ENCODE measurements at regions not wholly inside any gene's neighbourhood (a gene's known extent, or its start where the extent isn't known, plus 50 kb on each side); places are given as distances from the start of the nearest gene placed in this dataset.
A peak's percentile ranks its signal among the peaks of the same experiment; 100 is the strongest.

DNA sequence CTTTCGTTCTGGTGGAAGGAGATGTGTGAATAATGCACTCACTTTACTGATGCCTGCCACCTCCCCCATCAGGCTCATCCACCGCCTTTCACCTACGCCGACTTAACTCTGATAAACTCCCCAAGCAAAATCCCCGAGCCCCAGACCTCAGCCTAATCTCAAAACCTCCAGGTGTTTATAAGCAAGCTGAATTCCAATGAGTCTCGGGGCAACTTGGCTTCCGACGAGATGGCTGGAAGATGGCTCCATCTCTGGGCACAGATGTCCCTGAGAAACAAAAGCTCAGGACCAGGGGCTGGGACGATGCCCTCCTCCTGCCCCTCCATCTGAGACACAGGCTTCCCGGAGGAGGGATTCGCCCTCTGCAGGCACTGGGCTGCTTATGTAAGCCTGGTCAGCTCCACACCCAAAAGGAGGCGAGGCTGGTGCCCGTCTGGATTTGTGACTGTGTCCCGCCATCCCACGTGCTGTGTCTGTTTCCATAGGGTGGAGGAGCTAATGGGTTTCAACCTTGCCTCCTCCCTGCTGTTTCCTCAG is 386.4 kb upstream of the TNRC6C start:
- DNase-seq (ENCODE audit: low read depth), result no peak

DNA sequence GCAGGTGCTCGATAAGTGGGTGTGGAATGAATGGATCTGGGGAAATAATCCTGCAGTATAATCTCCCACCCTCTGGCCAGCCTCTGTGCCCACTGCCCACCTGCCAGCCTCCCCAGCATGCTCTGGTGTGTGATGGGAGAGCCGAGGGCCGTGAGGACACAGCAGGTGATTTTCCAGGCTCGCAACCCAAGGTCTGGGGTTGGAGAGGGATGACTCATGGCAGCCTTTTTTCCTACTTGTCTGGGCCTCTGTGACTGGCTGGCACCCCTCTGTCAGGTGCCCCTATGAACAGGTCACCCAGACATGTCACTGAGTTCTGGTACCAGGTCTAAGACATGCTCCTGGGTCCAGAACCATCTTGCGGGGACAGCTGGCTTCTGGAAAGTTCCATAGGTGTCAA is 385.7 kb upstream of the TNRC6C start:
- no peak for DNase-seq (ENCODE audit: low read depth)

DNA sequence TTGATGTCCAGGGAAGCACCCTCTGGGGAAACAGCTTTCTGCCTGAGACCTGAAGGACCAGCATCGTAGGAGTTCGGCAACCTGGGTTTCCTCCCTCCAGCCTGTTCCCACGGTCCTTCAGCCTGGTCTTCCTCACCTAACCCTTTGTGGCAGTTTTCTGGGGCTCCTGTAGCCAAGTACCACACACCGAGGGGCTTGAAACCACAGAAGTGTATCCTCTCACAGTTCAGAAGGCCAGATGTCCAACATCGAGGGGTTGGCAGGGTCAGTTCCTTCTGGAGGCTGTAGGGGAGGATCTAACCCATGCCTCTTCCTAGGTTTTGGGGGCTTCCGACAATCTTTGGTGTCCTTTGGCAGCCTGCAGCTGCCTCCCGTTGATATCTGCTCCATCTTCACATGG is 381.0 kb upstream of the TNRC6C start:
- DNase-seq (ENCODE audit: low read depth), result no peak

DNA sequence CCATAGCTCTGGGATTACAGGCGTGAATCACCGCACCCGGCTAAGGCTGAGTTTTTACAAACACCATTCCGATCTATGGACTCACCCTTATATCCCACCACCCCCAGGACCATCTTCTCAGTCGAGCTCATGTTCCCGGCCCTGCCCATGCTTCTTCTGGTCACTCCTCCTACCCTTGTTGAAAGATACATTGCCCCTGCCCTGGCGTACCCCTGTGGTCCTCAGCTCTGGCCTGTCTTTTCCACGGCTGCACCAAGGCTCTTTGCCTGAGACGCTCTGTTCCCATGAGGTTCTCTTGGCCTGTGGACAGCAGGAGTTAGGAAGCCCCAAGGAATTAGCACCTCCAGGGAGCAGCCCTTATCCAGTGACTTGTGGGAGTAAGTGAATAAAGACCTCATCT is 379.4 kb upstream of the TNRC6C start:
- DNase-seq (ENCODE audit: low read depth), result no peak

GRCh38 chr17:77579682-77580081 is 378.8 kb upstream of the TNRC6C start:
- DNase-seq (ENCODE audit: low read depth), result no peak

DNA sequence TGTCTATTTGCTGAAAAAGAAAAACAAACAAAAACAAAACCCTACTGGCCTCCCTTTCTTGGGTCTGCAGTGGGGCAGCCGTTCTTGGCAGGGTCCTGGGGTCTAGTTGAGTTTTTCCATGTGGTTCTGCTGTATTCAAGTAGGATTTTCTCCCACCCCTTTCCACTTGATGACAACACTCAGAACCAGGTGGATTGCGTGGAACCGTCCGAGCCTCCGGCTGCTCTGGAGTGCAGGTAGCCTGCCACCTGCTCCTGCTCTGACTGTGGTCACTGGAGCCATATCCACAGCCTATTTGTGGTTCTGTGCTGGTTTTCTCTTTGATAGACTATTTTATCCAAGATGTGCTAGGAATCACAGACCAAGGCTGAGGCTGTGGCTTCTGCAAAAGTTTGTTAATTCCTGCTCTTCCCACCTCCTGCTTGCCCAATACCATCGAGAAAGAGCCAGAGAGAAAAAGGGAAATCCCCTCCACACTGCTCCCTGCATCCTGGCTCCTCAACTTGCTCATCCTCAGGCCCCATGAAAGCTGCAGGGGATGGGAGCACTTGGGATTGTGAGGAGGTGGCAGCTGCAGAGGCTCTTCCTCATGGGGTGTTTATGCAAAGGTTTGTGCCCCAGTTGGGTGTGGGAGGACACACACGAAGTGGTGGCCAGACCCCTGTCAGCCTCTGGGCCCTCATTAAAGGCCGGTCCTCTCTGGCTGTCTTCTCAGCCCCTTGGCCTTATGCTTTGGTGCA is 377.8 kb upstream of the TNRC6C start:
- no peak for DNase-seq (ENCODE audit: low read depth)

- no peak for DNase-seq (ENCODE audit: low read depth)
Measured at GRCh38 chr17:77581480-77581879, 377.0 kb upstream of the TNRC6C start.

GRCh38 chr17:77585142-77585860 is 373.2 kb upstream of the TNRC6C start:
- DNase-seq (ENCODE audit: low read depth), result no peak

DNA sequence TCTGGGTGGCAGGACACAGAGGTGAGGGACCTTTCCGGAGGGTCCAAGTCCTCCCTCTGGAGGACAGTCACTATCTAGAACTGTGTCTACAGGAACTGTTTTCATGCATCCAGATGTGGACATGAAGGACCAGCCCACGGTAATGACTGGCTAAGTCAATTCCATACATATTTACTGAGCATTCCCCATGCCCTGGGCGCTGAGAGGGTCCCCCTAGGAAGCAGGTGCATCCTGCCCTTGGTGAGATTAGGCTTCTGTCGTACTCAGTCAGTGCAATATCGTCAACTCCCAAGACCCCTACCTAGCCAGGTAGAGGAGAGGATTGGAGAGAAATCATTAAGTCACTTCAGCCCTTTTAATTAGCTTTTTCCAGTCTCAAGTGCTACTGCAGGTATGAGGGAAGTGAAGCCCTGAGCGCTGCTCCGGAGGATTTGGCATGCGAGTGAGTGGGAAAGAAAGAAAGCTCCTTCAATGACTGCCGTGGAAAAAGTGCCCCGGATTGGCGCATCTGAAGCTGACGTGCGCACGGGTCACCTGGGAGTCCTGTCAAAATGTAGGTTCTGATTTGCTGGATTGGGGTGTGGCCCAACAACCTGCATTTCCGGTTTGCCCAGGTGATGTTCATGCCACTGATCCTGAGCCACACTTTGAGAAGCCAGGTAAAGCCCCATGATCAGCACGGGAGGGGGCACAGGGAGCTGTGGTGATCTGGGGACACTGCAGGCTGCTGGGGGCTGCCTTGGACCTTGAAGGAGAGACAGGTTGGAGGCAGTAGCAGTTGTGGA is 367.4 kb upstream of the TNRC6C start:
- no peak for DNase-seq (ENCODE audit: low read depth)

GRCh38 chr17:77592106-77592865 is 366.2 kb upstream of the TNRC6C start:
- no peak for DNase-seq (ENCODE audit: low read depth)

DNA sequence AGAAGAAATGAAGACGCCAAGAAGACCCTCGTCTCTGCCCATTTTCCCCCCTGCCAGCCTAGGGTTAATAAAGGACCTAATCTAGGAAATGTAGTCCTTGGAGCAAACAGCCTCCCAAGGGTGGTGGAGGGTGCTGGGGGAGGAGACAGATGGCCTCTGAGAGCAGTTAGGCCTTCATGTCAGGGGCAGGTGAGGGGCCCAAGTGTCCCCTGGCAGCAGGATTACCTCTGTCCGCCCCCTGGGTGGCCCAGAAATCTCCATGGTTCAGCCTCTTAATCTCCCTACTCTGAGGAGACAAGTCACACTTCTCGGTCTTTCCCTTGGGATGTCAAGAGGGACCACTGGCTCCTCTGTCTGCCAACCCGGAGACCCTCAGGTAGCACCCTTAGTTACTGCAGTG is 365.4 kb upstream of the TNRC6C start:
- no peak for DNase-seq (ENCODE audit: low read depth)

DNA sequence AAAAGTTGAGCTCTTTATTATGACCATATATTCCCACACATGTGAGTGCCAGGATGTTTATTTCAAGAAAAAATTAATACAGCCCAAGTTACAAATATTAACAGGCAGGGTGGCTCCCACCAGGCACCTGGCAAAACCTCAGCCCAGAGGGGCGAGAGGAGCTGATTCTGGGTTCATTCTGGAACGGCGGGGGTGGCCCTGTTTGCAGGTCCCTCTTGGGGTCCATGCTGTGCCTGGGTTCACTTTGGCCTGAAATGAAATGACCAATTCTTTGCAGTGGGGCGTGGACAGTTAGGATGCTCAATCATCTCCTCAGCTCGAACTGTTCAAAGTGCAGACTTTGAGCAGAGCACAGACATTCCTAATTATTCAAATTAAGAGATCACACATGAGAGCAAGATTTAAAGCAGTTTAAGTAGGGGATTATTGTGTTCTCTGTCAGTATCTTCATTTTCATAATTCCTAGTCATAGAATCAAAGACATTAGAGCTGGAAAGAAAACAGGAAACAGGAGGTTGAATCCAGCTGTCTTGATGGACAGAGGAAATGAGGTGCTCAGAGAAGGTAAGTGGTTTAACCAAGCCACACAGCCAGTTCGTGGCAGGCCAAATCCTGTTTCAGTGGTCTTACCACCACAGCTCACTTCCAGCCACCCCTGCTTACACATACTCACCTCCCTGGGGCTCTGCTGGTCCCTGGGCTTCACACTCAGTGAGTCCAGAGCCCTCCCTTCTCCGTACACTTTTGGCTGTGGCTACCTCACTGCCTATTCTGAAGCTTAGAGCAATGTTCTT is 363.9 kb upstream of the TNRC6C start:
- DNase-seq (ENCODE audit: low read depth), result no peak

DNA sequence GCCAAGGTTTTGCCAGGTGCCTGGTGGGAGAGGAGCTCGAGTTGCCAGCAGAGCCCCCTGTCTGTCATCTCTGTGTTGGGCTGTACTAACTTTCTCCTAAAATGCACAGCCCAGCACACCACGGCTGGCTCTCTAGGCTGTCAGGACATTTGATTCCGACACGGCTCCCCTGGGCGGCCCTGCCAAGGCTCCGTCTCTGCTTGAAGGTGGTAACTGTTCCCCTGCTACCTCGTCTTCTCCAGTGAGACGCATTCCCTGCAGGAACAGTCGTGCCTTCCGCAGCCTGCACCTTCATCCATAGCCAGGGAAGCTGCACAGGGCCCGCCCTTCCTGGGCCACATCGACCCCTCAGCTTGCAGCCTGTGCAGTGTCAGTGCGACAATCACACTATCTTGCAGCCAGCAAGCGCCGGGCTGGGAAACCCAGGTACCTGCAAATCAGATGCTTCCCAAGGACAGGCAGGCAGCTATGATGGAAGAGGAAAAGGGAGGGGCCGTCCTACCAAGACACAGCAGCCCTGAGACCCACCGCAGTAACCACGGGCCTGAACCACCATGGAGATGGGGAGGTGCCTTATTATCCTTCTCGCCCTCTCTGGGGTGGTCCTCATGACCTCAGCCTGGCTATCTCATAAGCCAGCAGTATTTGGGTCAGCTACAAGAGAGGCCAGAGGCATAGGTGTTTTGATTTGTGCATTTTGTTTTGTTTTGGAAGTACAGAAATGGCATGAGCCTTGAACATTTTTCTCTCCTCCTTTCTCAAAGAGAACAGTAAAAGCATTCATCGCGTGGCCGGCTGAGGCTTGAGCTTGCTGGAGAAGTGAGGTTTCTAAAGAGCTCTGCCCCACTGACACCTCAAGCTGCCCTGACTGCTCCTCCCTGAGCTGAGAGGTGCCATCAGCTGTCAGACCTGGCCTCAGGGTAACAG is 361.7 kb upstream of the TNRC6C start:
- DNase-seq (ENCODE audit: low read depth), result no peak

DNA sequence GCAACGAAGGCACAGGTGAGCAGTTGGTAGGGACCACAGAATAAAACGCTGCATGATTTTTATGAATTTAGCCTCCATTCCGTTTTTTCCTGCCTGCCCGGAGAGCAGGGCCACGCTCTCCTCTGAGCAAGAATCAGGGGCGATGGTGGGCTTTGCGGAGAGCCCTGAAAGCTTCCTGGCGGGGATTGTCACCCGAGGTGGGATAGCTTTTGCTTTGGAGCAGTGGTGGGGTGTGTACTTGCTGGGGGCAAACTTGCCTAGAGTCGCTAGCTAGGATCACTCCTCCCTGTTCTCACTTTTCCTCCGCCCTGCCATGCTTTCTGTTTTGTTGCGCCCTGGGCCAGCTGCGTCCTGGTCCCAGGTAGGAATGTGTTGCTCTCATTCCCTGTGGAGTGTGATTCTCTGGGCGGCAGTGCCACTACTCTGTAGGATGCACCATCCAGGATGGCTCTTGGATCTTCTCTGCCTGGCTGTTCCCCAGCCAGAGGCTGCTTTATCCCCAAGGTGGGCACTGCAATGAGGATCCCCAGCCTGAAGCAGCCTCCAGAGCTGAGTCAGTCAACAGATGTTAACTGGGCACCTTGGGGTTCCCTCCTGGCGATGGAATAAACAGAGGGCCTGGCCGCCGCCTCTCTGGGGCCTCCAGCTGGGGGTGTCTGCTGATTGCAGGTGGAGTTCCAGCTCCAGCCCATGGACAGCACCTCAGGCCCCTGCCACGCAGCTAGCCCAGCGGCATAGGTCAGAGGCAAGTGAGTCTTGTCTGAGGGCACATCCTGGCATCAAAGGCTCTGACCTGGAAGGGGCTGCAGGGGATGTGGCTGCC is 360.9 kb upstream of the TNRC6C start:
- no peak for DNase-seq (ENCODE audit: low read depth)

DNA sequence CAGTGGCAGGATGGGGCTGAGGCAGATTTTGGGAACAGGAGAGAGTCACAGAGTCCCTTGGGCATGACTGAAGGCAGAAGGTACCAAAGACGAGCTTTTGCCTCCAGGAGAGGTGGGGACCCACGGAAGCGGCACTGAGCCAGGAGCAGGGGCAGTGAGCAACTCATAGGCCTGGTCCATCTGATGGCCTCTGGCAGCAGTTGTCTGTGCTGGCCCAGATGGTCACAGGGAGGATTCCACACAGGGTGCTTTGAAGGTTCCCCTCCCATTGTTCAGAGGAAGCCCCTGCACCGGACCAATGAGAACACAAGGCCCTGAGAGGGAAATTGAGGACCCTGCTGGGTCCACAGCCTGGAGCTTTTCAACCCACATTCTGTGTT is 360.3 kb upstream of the TNRC6C start:
- DNase-seq (ENCODE audit: low read depth), result no peak

GRCh38 chr17:77599699-77600098 is 358.8 kb upstream of the TNRC6C start:
- DNase-seq (ENCODE audit: low read depth), result no peak

DNA sequence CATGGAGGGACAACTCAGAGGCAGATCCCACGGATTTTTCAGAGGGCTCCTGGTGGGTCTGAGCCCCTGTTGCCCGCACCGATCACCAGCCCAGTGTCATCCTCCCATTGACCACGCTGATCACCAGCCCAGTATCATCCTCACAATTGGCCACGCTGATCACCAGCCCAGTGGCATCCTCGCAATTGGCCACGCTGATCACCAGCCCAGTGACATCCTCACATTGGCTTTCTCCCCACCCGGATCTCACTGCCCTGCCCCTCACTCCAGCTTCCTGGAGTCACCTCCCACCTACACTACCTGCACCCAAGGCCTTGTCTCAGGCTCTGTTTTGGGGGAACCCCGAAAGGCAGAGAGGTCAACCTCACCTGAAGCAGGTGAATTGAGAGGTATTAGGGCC is 358.2 kb upstream of the TNRC6C start:
- DNase-seq (ENCODE audit: low read depth), result no peak

DNA sequence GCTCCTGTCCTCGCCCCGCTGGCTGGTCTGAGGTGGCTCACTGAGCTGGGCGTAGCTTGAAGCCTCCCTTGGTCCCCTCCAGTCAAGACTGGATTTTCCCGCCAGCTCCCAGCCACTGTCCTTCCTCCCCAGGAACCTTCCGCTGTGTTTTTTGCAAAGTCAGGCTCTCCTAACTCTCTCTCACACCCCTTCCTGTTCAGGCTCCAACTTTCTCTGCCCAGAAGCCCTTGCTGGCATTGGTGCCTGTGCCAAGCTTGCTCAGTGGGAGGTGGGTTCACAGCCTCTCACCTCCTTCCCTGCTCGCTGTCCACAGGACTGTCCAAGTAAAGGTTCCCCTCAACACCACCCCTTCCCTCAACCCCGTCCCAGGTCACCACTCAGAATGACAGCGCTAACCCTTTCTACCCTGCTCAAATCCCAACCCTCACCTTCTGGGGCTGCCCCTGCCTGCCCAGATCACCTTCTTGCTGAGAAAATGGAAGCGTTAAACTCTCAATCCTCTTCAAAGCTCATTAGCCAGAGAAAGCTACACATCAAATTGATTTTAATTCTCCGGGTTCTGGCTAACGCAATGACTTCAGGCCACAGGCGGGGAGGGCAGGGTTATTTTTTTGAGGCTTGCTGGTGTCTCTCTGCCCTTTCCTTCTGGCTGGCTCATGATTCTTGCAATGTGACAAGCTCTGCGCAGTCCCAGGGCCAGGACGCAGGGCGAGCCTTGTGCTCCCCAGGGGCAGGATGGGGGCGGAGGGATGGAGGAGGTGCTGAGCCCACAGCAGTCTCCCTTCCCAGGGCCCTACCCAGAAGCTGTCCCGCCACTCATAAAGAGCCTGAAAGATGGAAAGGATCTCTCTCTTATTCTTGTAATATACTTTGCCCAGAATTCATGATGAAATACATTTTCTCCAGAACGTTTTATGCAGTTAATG is 357.2 kb upstream of the TNRC6C start:
- DNase-seq (ENCODE audit: low read depth), result peak; percentile 83

All from fibroblast of gingiva (primary cell).